ENCODE measurements at regions not wholly inside any gene's neighbourhood (a gene's known extent, or its start where the extent isn't known, plus 50 kb on each side); places are given as distances from the start of the nearest gene placed in this dataset.

DNA sequence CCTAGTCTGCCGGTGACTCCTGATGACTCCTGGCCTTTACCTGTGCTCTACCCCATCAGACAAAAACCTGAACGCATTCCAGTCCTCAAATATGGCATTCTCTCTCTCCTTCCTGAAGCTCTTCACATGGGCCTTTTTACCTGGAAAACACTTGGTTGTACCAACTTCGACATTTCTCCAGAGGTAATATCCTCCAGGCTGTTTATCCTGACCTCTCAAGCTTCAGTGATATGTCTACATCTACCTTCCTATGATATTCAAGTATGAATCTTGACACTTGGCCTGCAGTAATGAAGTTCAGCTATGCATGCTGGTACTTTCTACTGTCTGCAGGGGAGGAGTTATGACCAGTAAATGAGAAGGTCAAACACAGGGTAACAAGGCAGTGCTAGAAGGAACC, 901.8 kb downstream of the VRK1 start:
- Histone ChIP-seq H4K91ac (ENCODE audit: low read depth, low read length, poor library complexity) (no peak overlapping the region), H3K27ac (replicated peaks; ENCODE audit: low read length) (no peak overlapping the region), H3K27me3 (ENCODE audit: control insufficient read depth in 3 of 3, insufficient read depth in 3 of 3, low read depth in 1 of 3, low read length in 3 of 3) (no peaks in the 10 kb centered on the region), H3K4me3 (ENCODE audit: low read length in 2 of 2) (no peak overlapping the region), H3K4me1 (ENCODE audit: control insufficient read depth in 2 of 2, insufficient read depth in 1 of 2, low read depth in 1 of 2, low read length in 2 of 2) (no peaks in the 10 kb centered on the region), H2AFZ (ENCODE audit: low read length) (no peak overlapping the region), H3K9me3 (replicated peaks in 1 of 2; ENCODE audit: control insufficient read depth in 2 of 2, insufficient read depth in 1 of 2, low read depth in 1 of 2, low read length in 2 of 2) (peaks cover 0 to 4% of the 10 kb centered on the region in 2 donors), H3K18ac (ENCODE audit: low read length) (no peak overlapping the region), H3K4me2 (ENCODE audit: insufficient read depth, low read length, poor library complexity, severe bottlenecking) (no peak overlapping the region), H2BK12ac (ENCODE audit: low read length) (no peak overlapping the region), H2BK15ac (ENCODE audit: low read length) (no peak overlapping the region), H3K9ac (ENCODE audit: low read depth, low read length, poor library complexity) (no peak overlapping the region), H3K79me1 (ENCODE audit: low read depth, low read length) (no peaks in the 10 kb centered on the region), H2BK120ac (ENCODE audit: low read depth, low read length) (no peak overlapping the region), H2AK5ac (ENCODE audit: low read depth, low read length) (no peak overlapping the region), H4K8ac (ENCODE audit: low read depth, low read length) (no peak overlapping the region), H3K4ac (ENCODE audit: low read length) (no peak overlapping the region), H3K14ac (ENCODE audit: low read length) (no peak overlapping the region), H3K23ac (ENCODE audit: low read depth, low read length, poor library complexity) (no peak overlapping the region), H3K36me3 (replicated peaks in 1 of 2; ENCODE audit: control insufficient read depth in 2 of 2, insufficient read depth in 2 of 2, low read length in 2 of 2) (no peaks in the 10 kb centered on the region), H2BK5ac (ENCODE audit: low read length) (no peak overlapping the region)
- WGBS, 2 donors (ENCODE audit: extremely low coverage in 2 of 2, insufficient read length in 2 of 2, insufficient replicate concordance in 1 of 2) = no CpG with 5 or more reads among the region's 3 CpGs
- no peak for DNase-seq (ENCODE audit: low spot score)

DNA sequence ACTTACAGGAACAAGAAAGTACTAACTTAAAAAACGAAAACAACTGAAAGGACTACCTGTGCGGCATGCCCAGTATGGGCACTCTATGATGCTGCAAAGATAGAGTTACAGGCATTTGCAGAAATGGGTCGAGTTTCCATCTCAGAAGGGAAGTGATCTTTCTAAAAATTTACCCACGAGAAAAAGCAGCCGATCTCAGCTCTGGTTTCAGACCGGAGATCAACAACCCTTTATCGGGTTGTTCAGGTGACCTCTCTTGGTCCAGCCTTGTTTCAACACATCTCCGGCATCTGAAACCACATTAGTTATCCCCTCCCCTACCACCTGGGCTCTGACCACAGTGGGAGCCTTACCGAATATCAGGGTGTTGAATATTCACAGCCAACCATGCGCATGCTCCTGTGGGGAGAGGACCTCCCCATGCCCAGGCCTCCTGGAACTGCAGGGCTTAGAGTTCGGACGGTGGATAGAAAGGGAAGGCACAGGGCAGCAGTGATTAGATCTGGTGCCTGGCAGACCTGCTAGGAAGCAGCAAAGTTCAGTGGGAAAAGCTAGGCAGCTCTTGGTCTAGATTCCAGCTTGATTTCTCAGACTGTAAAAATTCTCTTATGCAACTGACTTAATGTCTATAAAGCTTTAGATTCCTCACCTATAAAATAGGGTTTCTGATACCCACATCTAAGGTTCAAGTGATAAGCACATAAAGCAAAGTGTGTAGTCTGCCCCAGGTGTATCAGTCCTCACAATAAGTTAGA, 906.0 kb downstream of the VRK1 start:
- Histone ChIP-seq H3K27ac (replicated peaks; ENCODE audit: low read length) (no peak overlapping the region), H3K36me3 (replicated peaks in 1 of 2; ENCODE audit: control insufficient read depth in 2 of 2, insufficient read depth in 2 of 2, low read length in 2 of 2) (no peaks in the 10 kb centered on the region)
- no CpG with 5 or more reads among the region's 12 CpGs for WGBS, 2 donors (ENCODE audit: extremely low coverage in 2 of 2, insufficient read length in 2 of 2, insufficient replicate concordance in 1 of 2)

GRCh38 chr14:97704316-97704885, 907.2 kb downstream of the VRK1 start:
- Histone ChIP-seq H2AK5ac (ENCODE audit: low read depth, low read length) (no peak overlapping the region), H2BK5ac (ENCODE audit: low read length) (no peak overlapping the region), H2BK12ac (ENCODE audit: low read length) (no peak overlapping the region), H4K91ac (ENCODE audit: low read depth, low read length, poor library complexity) (no peak overlapping the region), H3K4me1 (ENCODE audit: control insufficient read depth in 2 of 2, insufficient read depth in 1 of 2, low read depth in 1 of 2, low read length in 2 of 2) (no peaks in the 10 kb centered on the region), H2BK120ac (ENCODE audit: low read depth, low read length) (no peak overlapping the region), H3K4ac (ENCODE audit: low read length) (no peak overlapping the region), H3K14ac (ENCODE audit: low read length) (no peak overlapping the region), H3K4me3 (ENCODE audit: low read length in 2 of 2) (no peak overlapping the region), H3K27me3 (ENCODE audit: control insufficient read depth in 3 of 3, insufficient read depth in 3 of 3, low read depth in 1 of 3, low read length in 3 of 3) (no peaks in the 10 kb centered on the region), H2AFZ (ENCODE audit: low read length) (no peak overlapping the region), H2BK15ac (ENCODE audit: low read length) (no peak overlapping the region), H3K23ac (ENCODE audit: low read depth, low read length, poor library complexity) (no peak overlapping the region), H3K9ac (ENCODE audit: low read depth, low read length, poor library complexity) (no peak overlapping the region), H3K18ac (ENCODE audit: low read length) (no peak overlapping the region), H3K9me3 (replicated peaks in 1 of 2; ENCODE audit: control insufficient read depth in 2 of 2, insufficient read depth in 1 of 2, low read depth in 1 of 2, low read length in 2 of 2) (peaks cover 0 to 4% of the 10 kb centered on the region in 2 donors), H3K27ac (replicated peaks; ENCODE audit: low read length) (no peak overlapping the region), H3K36me3 (replicated peaks in 1 of 2; ENCODE audit: control insufficient read depth in 2 of 2, insufficient read depth in 2 of 2, low read length in 2 of 2) (no peaks in the 10 kb centered on the region), H4K8ac (ENCODE audit: low read depth, low read length) (no peak overlapping the region), H3K79me1 (ENCODE audit: low read depth, low read length) (no peaks in the 10 kb centered on the region), H3K4me2 (ENCODE audit: insufficient read depth, low read length, poor library complexity, severe bottlenecking) (no peak overlapping the region)
- DNase-seq (ENCODE audit: low spot score) = no peak
- WGBS, 2 donors (ENCODE audit: extremely low coverage in 2 of 2, insufficient read length in 2 of 2, insufficient replicate concordance in 1 of 2) = no CpG with 5 or more reads among the region's 1 CpG

More for the DNA sequence above, 906.0 kb downstream of the VRK1 start:
- no peak overlapping the region for H2AK5ac ChIP-seq (ENCODE audit: low read depth, low read length)
- H4K91ac ChIP-seq (ENCODE audit: low read depth, low read length, poor library complexity) = no peak overlapping the region
- H2BK12ac ChIP-seq (ENCODE audit: low read length) = no peak overlapping the region
- no peak overlapping the region for H3K9ac ChIP-seq (ENCODE audit: low read depth, low read length, poor library complexity)
- no peak overlapping the region for H3K23ac ChIP-seq (ENCODE audit: low read depth, low read length, poor library complexity)
- H2BK5ac ChIP-seq (ENCODE audit: low read length) = no peak overlapping the region
- H3K18ac ChIP-seq (ENCODE audit: low read length) = no peak overlapping the region
- H3K4me1 ChIP-seq (ENCODE audit: control insufficient read depth in 2 of 2, insufficient read depth in 1 of 2, low read depth in 1 of 2, low read length in 2 of 2) = no peaks in the 10 kb centered on the region
- no peaks in the 10 kb centered on the region for H3K79me1 ChIP-seq (ENCODE audit: low read depth, low read length)
- no peak overlapping the region for H2BK15ac ChIP-seq (ENCODE audit: low read length)
- H2AFZ ChIP-seq (ENCODE audit: low read length) = no peak overlapping the region
- H4K8ac ChIP-seq (ENCODE audit: low read depth, low read length) = no peak overlapping the region
- no peak overlapping the region for H3K14ac ChIP-seq (ENCODE audit: low read length)
- no peaks in the 10 kb centered on the region for H3K27me3 ChIP-seq (ENCODE audit: control insufficient read depth in 3 of 3, insufficient read depth in 3 of 3, low read depth in 1 of 3, low read length in 3 of 3)
- no peak overlapping the region for H3K4me2 ChIP-seq (ENCODE audit: insufficient read depth, low read length, poor library complexity, severe bottlenecking)
- no peak for DNase-seq (ENCODE audit: low spot score)
- H2BK120ac ChIP-seq (ENCODE audit: low read depth, low read length) = no peak overlapping the region
- H3K4me3 ChIP-seq (ENCODE audit: low read length in 2 of 2) = peak overlapping the region in 1 of 2 donors; percentile 38
- H3K9me3 ChIP-seq (replicated peaks in 1 of 2; ENCODE audit: control insufficient read depth in 2 of 2, insufficient read depth in 1 of 2, low read depth in 1 of 2, low read length in 2 of 2) = peaks cover 0 to 4% of the 10 kb centered on the region in 2 donors
- H3K4ac ChIP-seq (ENCODE audit: low read length) = no peak overlapping the region

- Histone ChIP-seq H2BK120ac (ENCODE audit: low read depth, low read length) (no peak overlapping the region), H3K18ac (ENCODE audit: low read length) (no peak overlapping the region), H3K14ac (ENCODE audit: low read length) (no peak overlapping the region), H3K27ac (replicated peaks; ENCODE audit: low read length) (no peak overlapping the region), H3K23ac (ENCODE audit: low read depth, low read length, poor library complexity) (no peak overlapping the region), H2BK5ac (ENCODE audit: low read length) (no peak overlapping the region), H2BK15ac (ENCODE audit: low read length) (no peak overlapping the region), H2AFZ (ENCODE audit: low read length) (no peak overlapping the region), H3K9me3 (replicated peaks in 1 of 2; ENCODE audit: control insufficient read depth in 2 of 2, insufficient read depth in 1 of 2, low read depth in 1 of 2, low read length in 2 of 2) (peaks cover 0 to 2% of the 10 kb centered on the region in 2 donors), H3K4ac (ENCODE audit: low read length) (no peak overlapping the region), H3K36me3 (replicated peaks in 1 of 2; ENCODE audit: control insufficient read depth in 2 of 2, insufficient read depth in 2 of 2, low read length in 2 of 2) (no peaks in the 10 kb centered on the region), H3K9ac (ENCODE audit: low read depth, low read length, poor library complexity) (no peak overlapping the region), H3K4me3 (ENCODE audit: low read length in 2 of 2) (no peak overlapping the region), H4K91ac (ENCODE audit: low read depth, low read length, poor library complexity) (no peak overlapping the region), H3K4me2 (ENCODE audit: insufficient read depth, low read length, poor library complexity, severe bottlenecking) (no peak overlapping the region), H2AK5ac (ENCODE audit: low read depth, low read length) (no peak overlapping the region), H3K79me1 (ENCODE audit: low read depth, low read length) (no peaks in the 10 kb centered on the region), H3K27me3 (ENCODE audit: control insufficient read depth in 3 of 3, insufficient read depth in 3 of 3, low read depth in 1 of 3, low read length in 3 of 3) (no peaks in the 10 kb centered on the region), H4K8ac (ENCODE audit: low read depth, low read length) (no peak overlapping the region), H3K4me1 (ENCODE audit: control insufficient read depth in 2 of 2, insufficient read depth in 1 of 2, low read depth in 1 of 2, low read length in 2 of 2) (no peaks in the 10 kb centered on the region), H2BK12ac (ENCODE audit: low read length) (no peak overlapping the region)
- no peak for DNase-seq (ENCODE audit: low spot score)
- no CpG with 5 or more reads among the region's 2 CpGs for WGBS, 2 donors (ENCODE audit: extremely low coverage in 2 of 2, insufficient read length in 2 of 2, insufficient replicate concordance in 1 of 2)
These were observed 907.9 kb downstream of the VRK1 start for GRCh38 chr14:97705107-97705506.
